GM18858 (cell line): ENCODE measurements at regions not wholly inside any gene's neighbourhood (a gene's known extent, or its start where the extent isn't known, plus 50 kb on each side); places are given as distances from the start of the nearest gene placed in this dataset.
A peak's percentile ranks its signal among the peaks of the same experiment; 100 is the strongest.
"Not testable (repeated sequence)": the region's sequence is repeated elsewhere in the genome, so short reads cannot be mapped to it uniquely, and the experiment has no call there.

ENCODE experiments used
- ATAC-seq: cut with Tn5 transposase; IDR thresholded peaks from one replicate; pipeline ENCODE4 v1.9.1; 2021; ENCODE audit not compliant: unreplicated experiment

- no peak for ATAC-seq
These were observed 127.1 kb downstream of the MRPS30 start for GRCh38 chr5:44935871-44936270.

- ATAC-seq: no peak
These were observed 133.8 kb downstream of the MRPS30 start for GRCh38 chr5:44942524-44943001.

- ATAC-seq: no peak
These were observed 134.9 kb downstream of the MRPS30 start for GRCh38 chr5:44943647-44944046.

- no peak for ATAC-seq
These were observed 137.0 kb downstream of the MRPS30 start for GRCh38 chr5:44945743-44946142.

GRCh38 chr5:44949687-44950086 lies 140.9 kb downstream of the MRPS30 start:
- no peak for ATAC-seq

- ATAC-seq: no peak
These were observed 142.6 kb downstream of the MRPS30 start for GRCh38 chr5:44951371-44951770.

- peak; percentile 71 for ATAC-seq
These were observed 143.6 kb downstream of the MRPS30 start for GRCh38 chr5:44952376-44952775.

- ATAC-seq: no peak
These were observed 144.3 kb downstream of the MRPS30 start for GRCh38 chr5:44953078-44953477.

- ATAC-seq: not testable (repeated sequence)
These were observed 150.3 kb downstream of the MRPS30 start for GRCh38 chr5:44958943-44959454.

GRCh38 chr5:44969825-44970224 lies 161.1 kb downstream of the MRPS30 start:
- no peak for ATAC-seq

GRCh38 chr5:44970963-44971362 lies 162.2 kb downstream of the MRPS30 start:
- ATAC-seq: not testable (repeated sequence)

GRCh38 chr5:44974813-44975212 lies 166.1 kb downstream of the MRPS30 start:
- ATAC-seq: no peak

- ATAC-seq: no peak
These were observed 173.0 kb downstream of the MRPS30 start for GRCh38 chr5:44981708-44982107.

- no peak for ATAC-seq
These were observed 174.3 kb downstream of the MRPS30 start for GRCh38 chr5:44983006-44983405.

GRCh38 chr5:44987026-44987425 lies 178.3 kb downstream of the MRPS30 start:
- ATAC-seq: no peak

GRCh38 chr5:44991693-44992092 lies 182.9 kb downstream of the MRPS30 start:
- ATAC-seq: no peak

- ATAC-seq: no peak
These were observed 184.5 kb downstream of the MRPS30 start for GRCh38 chr5:44993286-44993685.

GRCh38 chr5:44997506-44997905 lies 188.8 kb downstream of the MRPS30 start:
- no peak for ATAC-seq

GRCh38 chr5:45007102-45007501 lies 198.4 kb downstream of the MRPS30 start:
- ATAC-seq: not testable (repeated sequence)

GRCh38 chr5:45017568-45017967 lies 208.8 kb downstream of the MRPS30 start:
- ATAC-seq: no peak

GRCh38 chr5:45029553-45029952 lies 220.8 kb downstream of the MRPS30 start:
- ATAC-seq: no peak

- ATAC-seq: no peak
These were observed 227.2 kb downstream of the MRPS30 start for GRCh38 chr5:45035991-45036390.

GRCh38 chr5:45037927-45038326 lies 229.2 kb downstream of the MRPS30 start:
- no peak for ATAC-seq
